ENCODE measurements at regions not wholly inside any gene's neighbourhood (a gene's known extent, or its start where the extent isn't known, plus 50 kb on each side); places are given as distances from the start of the nearest gene placed in this dataset.

DNA sequence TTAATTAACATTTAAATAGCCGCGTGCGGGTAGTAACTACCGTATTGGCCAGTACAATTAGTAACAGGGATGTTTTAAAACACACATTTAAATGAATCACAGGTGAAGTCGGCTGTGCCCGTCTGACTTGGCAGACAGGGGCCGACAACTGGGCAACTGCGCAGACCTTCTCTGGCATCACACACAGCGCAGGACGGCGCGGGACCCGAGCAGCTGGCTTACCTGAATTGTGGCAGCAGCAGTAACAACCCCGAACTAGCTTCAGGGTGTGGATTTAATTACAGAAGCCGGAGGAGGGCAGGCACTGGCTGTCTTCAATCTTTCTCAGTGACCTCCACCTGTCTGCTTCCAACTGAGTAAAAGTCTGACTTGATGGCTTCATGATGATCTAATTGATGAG, 91.7 kb downstream of the DACT2 start:
- no peak overlapping the region for H3K27ac Mint-ChIP-seq
- H3K79me2 ChIP-seq (ENCODE audit: insufficient read depth, low read length), result no peaks in the 10 kb centered on the region
- H3K9ac ChIP-seq (ENCODE audit: insufficient read depth, low read length, poor library complexity, severe bottlenecking), result no peak overlapping the region
- H4K20me1 ChIP-seq (ENCODE audit: insufficient read depth, low read length), result no peaks in the 10 kb centered on the region
- no peaks in the 10 kb centered on the region for H3K4me1 Mint-ChIP-seq
- TF ChIP-seq, protein P1, sequence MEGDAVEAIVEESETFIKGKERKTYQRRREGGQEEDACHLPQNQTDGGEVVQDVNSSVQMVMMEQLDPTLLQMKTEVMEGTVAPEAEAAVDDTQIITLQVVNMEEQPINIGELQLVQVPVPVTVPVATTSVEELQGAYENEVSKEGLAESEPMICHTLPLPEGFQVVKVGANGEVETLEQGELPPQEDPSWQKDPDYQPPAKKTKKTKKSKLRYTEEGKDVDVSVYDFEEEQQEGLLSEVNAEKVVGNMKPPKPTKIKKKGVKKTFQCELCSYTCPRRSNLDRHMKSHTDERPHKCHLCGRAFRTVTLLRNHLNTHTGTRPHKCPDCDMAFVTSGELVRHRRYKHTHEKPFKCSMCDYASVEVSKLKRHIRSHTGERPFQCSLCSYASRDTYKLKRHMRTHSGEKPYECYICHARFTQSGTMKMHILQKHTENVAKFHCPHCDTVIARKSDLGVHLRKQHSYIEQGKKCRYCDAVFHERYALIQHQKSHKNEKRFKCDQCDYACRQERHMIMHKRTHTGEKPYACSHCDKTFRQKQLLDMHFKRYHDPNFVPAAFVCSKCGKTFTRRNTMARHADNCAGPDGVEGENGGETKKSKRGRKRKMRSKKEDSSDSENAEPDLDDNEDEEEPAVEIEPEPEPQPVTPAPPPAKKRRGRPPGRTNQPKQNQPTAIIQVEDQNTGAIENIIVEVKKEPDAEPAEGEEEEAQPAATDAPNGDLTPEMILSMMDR (IDR thresholded peaks at IDR 0.05), result no peak
- no peak for DNase-seq
- H3K4me1 ChIP-seq (ENCODE audit: control insufficient read depth in 1 of 2, insufficient read depth in 2 of 2, low read length in 2 of 2), result no peaks in the 10 kb centered on the region
- intact Hi-C loops (cut with micrococcal nuclease), result no loop called here
- no peak overlapping the region for H3K4me3 Mint-ChIP-seq
- H3K4me3 ChIP-seq (replicated peaks in 1 of 3; ENCODE audit: low read depth in 2 of 3, low read length in 3 of 3), result no peak overlapping the region
- peaks cover 4 to 9% (median 4%) of the 10 kb centered on the region in 3 donors for H3K27me3 Mint-ChIP-seq (ENCODE audit: low read depth in 3 of 3)
- peaks cover 0 to 4% (median 0%) of the 10 kb centered on the region in 7 donors for H3K9me3 Mint-ChIP-seq
- WGBS (ENCODE audit: insufficient coverage), result 93% methylated on average over 9 of the region's 15 CpGs
- no peaks in the 10 kb centered on the region for H3K36me3 ChIP-seq (replicated peaks in 1 of 2; ENCODE audit: control insufficient read depth in 1 of 2, insufficient read depth in 2 of 2, low read length in 2 of 2)
- H3K9me3 ChIP-seq (replicated peaks in 1 of 2; ENCODE audit: control insufficient read depth in 1 of 2, insufficient read depth in 1 of 2, low read length in 2 of 2), result no peaks in the 10 kb centered on the region
- H3K4me2 ChIP-seq (replicated peaks; ENCODE audit: extremely low read depth, low read length, poor library complexity, severe bottlenecking), result no peak overlapping the region
- no peak overlapping the region for H3K27ac ChIP-seq (ENCODE audit: low read depth in 1 of 2, low read length in 2 of 2)
- no peaks in the 10 kb centered on the region for H3K36me3 Mint-ChIP-seq
- no peak overlapping the region for H2AFZ ChIP-seq (ENCODE audit: insufficient read depth, low read depth, low read length, poor library complexity, severe bottlenecking)
- no peaks in the 10 kb centered on the region for H3K27me3 ChIP-seq (ENCODE audit: control insufficient read depth in 2 of 2, insufficient read depth in 2 of 2, low read length in 2 of 2)

DNA sequence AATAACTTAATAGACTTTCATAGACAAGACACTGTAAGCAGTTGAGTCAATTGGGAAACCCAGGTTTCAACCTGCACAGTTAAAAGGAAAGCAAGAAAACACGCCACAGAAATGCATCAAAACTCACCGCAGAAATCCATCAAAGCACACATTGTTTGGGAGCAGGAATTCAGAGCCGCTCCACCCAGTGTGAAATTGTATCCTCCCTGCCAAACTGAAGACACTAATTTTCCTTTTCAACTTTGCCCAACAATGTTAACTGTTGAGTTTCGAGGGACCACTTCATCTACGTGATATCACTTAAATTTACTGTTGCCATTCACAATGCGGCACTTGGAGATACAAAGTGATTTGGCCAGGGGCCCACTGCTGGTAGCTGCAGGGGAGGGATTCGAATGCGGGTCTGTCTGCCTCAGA, 92.7 kb downstream of the DACT2 start:
- H2AFZ ChIP-seq (ENCODE audit: insufficient read depth, low read depth, low read length, poor library complexity, severe bottlenecking), result no peak overlapping the region
- intact Hi-C loops (cut with micrococcal nuclease), result no loop called here
- peaks cover 4 to 5% (median 4%) of the 10 kb centered on the region in 3 donors for H3K27me3 Mint-ChIP-seq (ENCODE audit: low read depth in 3 of 3)

More for the DNA sequence above, 92.7 kb downstream of the DACT2 start:
- no peaks in the 10 kb centered on the region for H3K79me2 ChIP-seq (ENCODE audit: insufficient read depth, low read length)
- H3K36me3 ChIP-seq (replicated peaks in 1 of 2; ENCODE audit: control insufficient read depth in 1 of 2, insufficient read depth in 2 of 2, low read length in 2 of 2), result no peaks in the 10 kb centered on the region
- no peaks in the 10 kb centered on the region for H3K4me1 ChIP-seq (ENCODE audit: control insufficient read depth in 1 of 2, insufficient read depth in 2 of 2, low read length in 2 of 2)
- Mint-ChIP-seq H3K4me1 (no peaks in the 10 kb centered on the region), H3K4me3 (no peak overlapping the region), H3K36me3 (no peaks in the 10 kb centered on the region), H3K9me3 (peaks cover 0 to 4% (median 0%) of the 10 kb centered on the region in 7 donors), H3K27ac (no peak overlapping the region)
- no peak overlapping the region for H3K27ac ChIP-seq (ENCODE audit: low read depth in 1 of 2, low read length in 2 of 2)
- no peak overlapping the region for H3K9ac ChIP-seq (ENCODE audit: insufficient read depth, low read length, poor library complexity, severe bottlenecking)
- 88% methylated on average over 3 of the region's 8 CpGs for WGBS (ENCODE audit: insufficient coverage)
- TF ChIP-seq, protein P1 (IDR thresholded peaks at IDR 0.05), result no peak
- H3K4me3 ChIP-seq (replicated peaks in 1 of 3; ENCODE audit: low read depth in 2 of 3, low read length in 3 of 3), result no peak overlapping the region
- no peaks in the 10 kb centered on the region for H3K9me3 ChIP-seq (replicated peaks in 1 of 2; ENCODE audit: control insufficient read depth in 1 of 2, insufficient read depth in 1 of 2, low read length in 2 of 2)
- no peak for DNase-seq
- H4K20me1 ChIP-seq (ENCODE audit: insufficient read depth, low read length), result no peaks in the 10 kb centered on the region
- no peak overlapping the region for H3K4me2 ChIP-seq (replicated peaks; ENCODE audit: extremely low read depth, low read length, poor library complexity, severe bottlenecking)
- H3K27me3 ChIP-seq (ENCODE audit: control insufficient read depth in 2 of 2, insufficient read depth in 2 of 2, low read length in 2 of 2), result no peaks in the 10 kb centered on the region

Measured in CD14-positive monocyte (primary cell).